Testis (tissue), 2 donors: ENCODE measurements at regions not wholly inside any gene's neighbourhood (a gene's known extent, or its start where the extent isn't known, plus 50 kb on each side); places are given as distances from the start of the nearest gene placed in this dataset.

Experiments used
- POLR2A ChIP-seq: fragments of 450-650 bp; IDR thresholded peaks from one replicate; pipeline ENCODE4 v1.6.1; 2017; ENCODE audit warnings: antibody characterized with exemption, mild to moderate bottlenecking, moderate library complexity
- TF ChIP-seq, protein P1 (sequence below), 3 experiments: fragments of 450-650 bp in 2 of 3; fragments of 200-600 bp in 1 of 3; sonication (generic) in 1 of 3; IDR thresholded peaks; one replicate each; pipeline ENCODE4 v1.5.1; 2016 to 2019; ENCODE audit warnings: antibody characterized with exemption in 3 of 3, mild to moderate bottlenecking in 2 of 3, moderate library complexity in 1 of 3

DNA sequence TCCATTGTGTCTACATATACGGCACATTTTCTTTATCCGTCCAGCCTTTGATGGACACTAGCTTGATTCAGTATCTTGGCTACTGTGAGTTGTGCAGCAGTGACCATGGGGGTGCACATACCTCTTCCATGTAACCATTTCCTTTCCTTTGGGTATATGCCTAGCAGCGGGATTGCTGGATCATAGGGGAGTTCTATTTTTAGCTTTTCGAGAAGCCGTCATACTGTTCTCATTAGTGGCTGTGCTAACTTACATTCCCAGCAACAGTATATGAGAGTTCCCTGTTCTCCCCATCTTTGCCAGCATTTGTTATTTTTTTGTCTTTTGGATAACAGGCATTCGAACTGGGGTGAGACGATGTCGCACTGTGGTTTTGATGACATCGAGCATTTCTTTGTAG, 395.0 kb downstream of the SMOC2 start:
- TF ChIP-seq, protein P1, sequence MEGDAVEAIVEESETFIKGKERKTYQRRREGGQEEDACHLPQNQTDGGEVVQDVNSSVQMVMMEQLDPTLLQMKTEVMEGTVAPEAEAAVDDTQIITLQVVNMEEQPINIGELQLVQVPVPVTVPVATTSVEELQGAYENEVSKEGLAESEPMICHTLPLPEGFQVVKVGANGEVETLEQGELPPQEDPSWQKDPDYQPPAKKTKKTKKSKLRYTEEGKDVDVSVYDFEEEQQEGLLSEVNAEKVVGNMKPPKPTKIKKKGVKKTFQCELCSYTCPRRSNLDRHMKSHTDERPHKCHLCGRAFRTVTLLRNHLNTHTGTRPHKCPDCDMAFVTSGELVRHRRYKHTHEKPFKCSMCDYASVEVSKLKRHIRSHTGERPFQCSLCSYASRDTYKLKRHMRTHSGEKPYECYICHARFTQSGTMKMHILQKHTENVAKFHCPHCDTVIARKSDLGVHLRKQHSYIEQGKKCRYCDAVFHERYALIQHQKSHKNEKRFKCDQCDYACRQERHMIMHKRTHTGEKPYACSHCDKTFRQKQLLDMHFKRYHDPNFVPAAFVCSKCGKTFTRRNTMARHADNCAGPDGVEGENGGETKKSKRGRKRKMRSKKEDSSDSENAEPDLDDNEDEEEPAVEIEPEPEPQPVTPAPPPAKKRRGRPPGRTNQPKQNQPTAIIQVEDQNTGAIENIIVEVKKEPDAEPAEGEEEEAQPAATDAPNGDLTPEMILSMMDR (IDR thresholded peaks at IDR 0.05): no peak
- TF ChIP-seq POLR2A: no peak
